ENCODE measurements at regions not wholly inside any gene's neighbourhood (a gene's known extent, or its start where the extent isn't known, plus 50 kb on each side); places are given as distances from the start of the nearest gene placed in this dataset.

- H3K27me3 ChIP-seq (ENCODE audit: control insufficient read depth, insufficient read depth, low read length), result no peaks in the 10 kb centered on the region
- Mint-ChIP-seq H3K27me3 (no peaks in the 10 kb centered on the region), H3K4me1 (no peaks in the 10 kb centered on the region), H3K27ac (no peak overlapping the region), H3K36me3 (no peaks in the 10 kb centered on the region), H3K9me3 (peaks cover 3 to 32% (median 10%) of the 10 kb centered on the region in 7 donors), H3K4me3 (no peak overlapping the region)
- DNase-seq (no peak), ATAC-seq (ENCODE audit: low read depth in 2 of 2) (no peak)
- H3K4me3 ChIP-seq (ENCODE audit: low read depth, low read length), result no peak overlapping the region
- H3K36me3 ChIP-seq (ENCODE audit: control insufficient read depth, insufficient read depth, low read length), result no peaks in the 10 kb centered on the region
- H3K4me1 ChIP-seq (ENCODE audit: control insufficient read depth, insufficient read depth, low read length, poor library complexity, severe bottlenecking), result no peaks in the 10 kb centered on the region
- no peak overlapping the region for H3K27ac ChIP-seq (ENCODE audit: insufficient read depth, low read length, poor library complexity, severe bottlenecking)
- peaks cover 2 to 3% of the 10 kb centered on the region in 2 experiments for H3K9me3 ChIP-seq (ENCODE audit: control insufficient read depth in 2 of 2, low read length in 2 of 2)
These were observed 1011.4 kb downstream of the UQCRFS1 start for GRCh38 chr19:28201462-28201943.

- no peaks in the 10 kb centered on the region for H3K36me3 ChIP-seq (ENCODE audit: control insufficient read depth, insufficient read depth, low read length)
- no peaks in the 10 kb centered on the region for H3K27me3 Mint-ChIP-seq
- H3K27ac Mint-ChIP-seq, result no peak overlapping the region
- H3K4me3 ChIP-seq (ENCODE audit: low read depth, low read length), result no peak overlapping the region
- peaks cover 5 to 29% (median 12%) of the 10 kb centered on the region in 7 donors for H3K9me3 Mint-ChIP-seq
- H3K27ac ChIP-seq (ENCODE audit: insufficient read depth, low read length, poor library complexity, severe bottlenecking), result no peak overlapping the region
- DNase-seq (no peak), ATAC-seq (ENCODE audit: low read depth in 2 of 2) (no peak)
- H3K36me3 Mint-ChIP-seq, result no peaks in the 10 kb centered on the region
- no peaks in the 10 kb centered on the region for H3K27me3 ChIP-seq (ENCODE audit: control insufficient read depth, insufficient read depth, low read length)
- no peaks in the 10 kb centered on the region for H3K4me1 ChIP-seq (ENCODE audit: control insufficient read depth, insufficient read depth, low read length, poor library complexity, severe bottlenecking)
- peaks cover 0 to 3% of the 10 kb centered on the region in 2 experiments for H3K9me3 ChIP-seq (ENCODE audit: control insufficient read depth in 2 of 2, low read length in 2 of 2)
- H3K4me3 Mint-ChIP-seq, result no peak overlapping the region
- no peaks in the 10 kb centered on the region for H3K4me1 Mint-ChIP-seq
These were observed 1013.6 kb downstream of the UQCRFS1 start for GRCh38 chr19:28199323-28199722.

- Mint-ChIP-seq H3K9me3 (peaks cover 1 to 17% (median 10%) of the 10 kb centered on the region in 7 donors), H3K27me3 (no peaks in the 10 kb centered on the region), H3K27ac (no peak overlapping the region), H3K36me3 (no peaks in the 10 kb centered on the region), H3K4me1 (no peaks in the 10 kb centered on the region), H3K4me3 (no peak overlapping the region)
- Histone ChIP-seq H3K27me3 (ENCODE audit: control insufficient read depth, insufficient read depth, low read length) (no peaks in the 10 kb centered on the region), H3K9me3 (ENCODE audit: control insufficient read depth in 2 of 2, low read length in 2 of 2) (peaks cover 0 to 3% of the 10 kb centered on the region in 2 experiments), H3K4me1 (ENCODE audit: control insufficient read depth, insufficient read depth, low read length, poor library complexity, severe bottlenecking) (no peaks in the 10 kb centered on the region), H3K27ac (ENCODE audit: insufficient read depth, low read length, poor library complexity, severe bottlenecking) (no peak overlapping the region), H3K36me3 (ENCODE audit: control insufficient read depth, insufficient read depth, low read length) (no peaks in the 10 kb centered on the region), H3K4me3 (ENCODE audit: low read depth, low read length) (no peak overlapping the region)
- DNase-seq (no peak), ATAC-seq (ENCODE audit: low read depth in 2 of 2) (no peak)
These were observed 1016.0 kb downstream of the UQCRFS1 start for GRCh38 chr19:28196961-28197360.

GRCh38 chr19:28196101-28196500, 1016.9 kb downstream of the UQCRFS1 start:
- H3K27ac Mint-ChIP-seq, result no peak overlapping the region

GRCh38 chr19:28185646-28186045, 1027.3 kb downstream of the UQCRFS1 start:
- Histone ChIP-seq H3K4me1 (ENCODE audit: control insufficient read depth, insufficient read depth, low read length, poor library complexity, severe bottlenecking) (no peaks in the 10 kb centered on the region), H3K27me3 (ENCODE audit: control insufficient read depth, insufficient read depth, low read length) (no peaks in the 10 kb centered on the region), H3K9me3 (ENCODE audit: control insufficient read depth in 2 of 2, low read length in 2 of 2) (no peaks in the 10 kb centered on the region), H3K36me3 (ENCODE audit: control insufficient read depth, insufficient read depth, low read length) (no peaks in the 10 kb centered on the region), H3K27ac (ENCODE audit: insufficient read depth, low read length, poor library complexity, severe bottlenecking) (no peak overlapping the region), H3K4me3 (ENCODE audit: low read depth, low read length) (no peak overlapping the region)
- Mint-ChIP-seq H3K27me3 (no peaks in the 10 kb centered on the region), H3K9me3 (peaks cover 0 to 18% (median 11%) of the 10 kb centered on the region in 7 donors), H3K36me3 (no peaks in the 10 kb centered on the region), H3K4me3 (no peak overlapping the region), H3K4me1 (no peaks in the 10 kb centered on the region), H3K27ac (no peak overlapping the region)
- no peak for DNase-seq
- ATAC-seq (ENCODE audit: low read depth in 2 of 2), result no peak

More at GRCh38 chr19:28196101-28196500, 1016.9 kb downstream of the UQCRFS1 start:
- no peak overlapping the region for H3K4me3 ChIP-seq (ENCODE audit: low read depth, low read length)
- no peaks in the 10 kb centered on the region for H3K4me1 ChIP-seq (ENCODE audit: control insufficient read depth, insufficient read depth, low read length, poor library complexity, severe bottlenecking)
- H3K4me3 Mint-ChIP-seq, result no peak overlapping the region
- peaks cover 0 to 3% of the 10 kb centered on the region in 2 experiments for H3K9me3 ChIP-seq (ENCODE audit: control insufficient read depth in 2 of 2, low read length in 2 of 2)
- peaks cover 1 to 13% (median 6%) of the 10 kb centered on the region in 7 donors for H3K9me3 Mint-ChIP-seq
- no peaks in the 10 kb centered on the region for H3K36me3 ChIP-seq (ENCODE audit: control insufficient read depth, insufficient read depth, low read length)
- DNase-seq, result no peak
- ATAC-seq (ENCODE audit: low read depth in 2 of 2), result no peak
- no peaks in the 10 kb centered on the region for H3K4me1 Mint-ChIP-seq
- H3K27me3 Mint-ChIP-seq, result no peaks in the 10 kb centered on the region
- H3K36me3 Mint-ChIP-seq, result no peaks in the 10 kb centered on the region
- H3K27ac ChIP-seq (ENCODE audit: insufficient read depth, low read length, poor library complexity, severe bottlenecking), result no peak overlapping the region
- no peaks in the 10 kb centered on the region for H3K27me3 ChIP-seq (ENCODE audit: control insufficient read depth, insufficient read depth, low read length)

- no peaks in the 10 kb centered on the region for H3K27me3 ChIP-seq (ENCODE audit: control insufficient read depth, insufficient read depth, low read length)
- no peak overlapping the region for H3K4me3 ChIP-seq (ENCODE audit: low read depth, low read length)
- ATAC-seq (ENCODE audit: low read depth in 2 of 2) (no peak), DNase-seq (no peak)
- Mint-ChIP-seq H3K4me3 (no peak overlapping the region), H3K36me3 (no peaks in the 10 kb centered on the region), H3K4me1 (no peaks in the 10 kb centered on the region), H3K27ac (no peak overlapping the region), H3K27me3 (no peaks in the 10 kb centered on the region), H3K9me3 (peaks cover 0 to 18% (median 9%) of the 10 kb centered on the region in 7 donors)
- no peaks in the 10 kb centered on the region for H3K4me1 ChIP-seq (ENCODE audit: control insufficient read depth, insufficient read depth, low read length, poor library complexity, severe bottlenecking)
- no peak overlapping the region for H3K27ac ChIP-seq (ENCODE audit: insufficient read depth, low read length, poor library complexity, severe bottlenecking)
- no peaks in the 10 kb centered on the region for H3K9me3 ChIP-seq (ENCODE audit: control insufficient read depth in 2 of 2, low read length in 2 of 2)
- no peaks in the 10 kb centered on the region for H3K36me3 ChIP-seq (ENCODE audit: control insufficient read depth, insufficient read depth, low read length)
These were observed 1028.0 kb downstream of the UQCRFS1 start for GRCh38 chr19:28184997-28185396.

- Histone ChIP-seq H3K4me1 (ENCODE audit: control insufficient read depth, insufficient read depth, low read length, poor library complexity, severe bottlenecking) (no peaks in the 10 kb centered on the region), H3K27ac (ENCODE audit: insufficient read depth, low read length, poor library complexity, severe bottlenecking) (no peak overlapping the region), H3K27me3 (ENCODE audit: control insufficient read depth, insufficient read depth, low read length) (no peaks in the 10 kb centered on the region), H3K9me3 (ENCODE audit: control insufficient read depth in 2 of 2, low read length in 2 of 2) (peaks cover 10 to 20% of the 10 kb centered on the region in 2 experiments), H3K36me3 (ENCODE audit: control insufficient read depth, insufficient read depth, low read length) (no peaks in the 10 kb centered on the region), H3K4me3 (ENCODE audit: low read depth, low read length) (no peak overlapping the region)
- no peaks in the 10 kb centered on the region for H3K36me3 Mint-ChIP-seq
- DNase-seq (no peak), ATAC-seq (ENCODE audit: low read depth in 2 of 2) (no peak)
- no peak overlapping the region for H3K4me3 Mint-ChIP-seq
- H3K27ac Mint-ChIP-seq, result no peak overlapping the region
- no peaks in the 10 kb centered on the region for H3K4me1 Mint-ChIP-seq
- H3K9me3 Mint-ChIP-seq, result peaks cover 0 to 34% (median 26%) of the 10 kb centered on the region in 7 donors
- H3K27me3 Mint-ChIP-seq, result no peaks in the 10 kb centered on the region
These were observed 1036.8 kb downstream of the UQCRFS1 start for GRCh38 chr19:28176193-28176592.

GRCh38 chr19:28171983-28172382, 1041.0 kb downstream of the UQCRFS1 start:
- H3K27me3 ChIP-seq (ENCODE audit: control insufficient read depth, insufficient read depth, low read length), result no peaks in the 10 kb centered on the region
- H3K4me1 Mint-ChIP-seq, result no peaks in the 10 kb centered on the region
- H3K27me3 Mint-ChIP-seq, result no peaks in the 10 kb centered on the region
- H3K4me3 ChIP-seq (ENCODE audit: low read depth, low read length), result no peak overlapping the region
- no peak for DNase-seq
- no peaks in the 10 kb centered on the region for H3K36me3 Mint-ChIP-seq
- H3K9me3 Mint-ChIP-seq, result peaks cover 0 to 38% (median 21%) of the 10 kb centered on the region in 7 donors
- ATAC-seq (ENCODE audit: low read depth in 2 of 2), result no peak
- no peak overlapping the region for H3K27ac ChIP-seq (ENCODE audit: insufficient read depth, low read length, poor library complexity, severe bottlenecking)
- H3K4me1 ChIP-seq (ENCODE audit: control insufficient read depth, insufficient read depth, low read length, poor library complexity, severe bottlenecking), result no peaks in the 10 kb centered on the region
- H3K9me3 ChIP-seq (ENCODE audit: control insufficient read depth in 2 of 2, low read length in 2 of 2), result peaks cover 6 to 14% of the 10 kb centered on the region in 2 experiments
- no peak overlapping the region for H3K27ac Mint-ChIP-seq
- H3K36me3 ChIP-seq (ENCODE audit: control insufficient read depth, insufficient read depth, low read length), result no peaks in the 10 kb centered on the region
- no peak overlapping the region for H3K4me3 Mint-ChIP-seq

All from CD4-positive, CD25-positive, alpha-beta regulatory T cell (primary cell).